HG03571 (cell line): ENCODE measurements at regions not wholly inside any gene's neighbourhood (a gene's known extent, or its start where the extent isn't known, plus 50 kb on each side); places are given as distances from the start of the nearest gene placed in this dataset.

ENCODE experiments used
- ATAC-seq: cut with Tn5 transposase; IDR thresholded peaks from one replicate; pipeline ENCODE4 v1.9.1; 2021; ENCODE audit not compliant: unreplicated experiment

GRCh38 chr3:147744967-147745366, 335.8 kb downstream of the ZIC1 start:
- no peak for ATAC-seq

GRCh38 chr3:147755310-147755709, 346.1 kb downstream of the ZIC1 start:
- no peak for ATAC-seq

GRCh38 chr3:147756476-147756875, 347.3 kb downstream of the ZIC1 start:
- ATAC-seq, result no peak

GRCh38 chr3:147757866-147758265, 348.7 kb downstream of the ZIC1 start:
- no peak for ATAC-seq

- no peak for ATAC-seq
Measured at GRCh38 chr3:147758771-147759170, 349.6 kb downstream of the ZIC1 start.

- no peak for ATAC-seq
Measured at GRCh38 chr3:147760085-147760484, 350.9 kb downstream of the ZIC1 start.

GRCh38 chr3:147760941-147761340, 351.8 kb downstream of the ZIC1 start:
- no peak for ATAC-seq

GRCh38 chr3:147773116-147773630, 364.0 kb downstream of the ZIC1 start:
- ATAC-seq, result no peak

- ATAC-seq, result no peak
Measured at GRCh38 chr3:147775411-147775810, 366.2 kb downstream of the ZIC1 start.

GRCh38 chr3:147775816-147776530, 366.8 kb downstream of the ZIC1 start:
- ATAC-seq, result no peak

- ATAC-seq, result no peak
Measured at GRCh38 chr3:147793841-147794240, 384.7 kb downstream of the ZIC1 start.

- ATAC-seq, result no peak
Measured at GRCh38 chr3:147794596-147794995, 385.4 kb downstream of the ZIC1 start.

- ATAC-seq, result no peak
Measured at GRCh38 chr3:147795418-147795817, 386.3 kb downstream of the ZIC1 start.

GRCh38 chr3:147797095-147797494, 387.9 kb downstream of the ZIC1 start:
- no peak for ATAC-seq

- no peak for ATAC-seq
Measured at GRCh38 chr3:147799601-147800000, 390.4 kb downstream of the ZIC1 start.

GRCh38 chr3:147807776-147808175, 398.6 kb downstream of the ZIC1 start:
- ATAC-seq, result no peak

- no peak for ATAC-seq
Measured at GRCh38 chr3:147809206-147809605, 400.0 kb downstream of the ZIC1 start.

GRCh38 chr3:147812186-147812911, 403.2 kb downstream of the ZIC1 start:
- ATAC-seq, result no peak

- no peak for ATAC-seq
Measured at GRCh38 chr3:147813256-147813655, 404.1 kb downstream of the ZIC1 start.

GRCh38 chr3:147816752-147817151, 407.6 kb downstream of the ZIC1 start:
- ATAC-seq, result no peak

GRCh38 chr3:147832611-147833010, 423.4 kb downstream of the ZIC1 start:
- no peak for ATAC-seq

- ATAC-seq, result no peak
Measured at GRCh38 chr3:147836330-147836729, 427.2 kb downstream of the ZIC1 start.
